ENCODE measurements at regions not wholly inside any gene's neighbourhood (a gene's known extent, or its start where the extent isn't known, plus 50 kb on each side); places are given as distances from the start of the nearest gene placed in this dataset.

DNA sequence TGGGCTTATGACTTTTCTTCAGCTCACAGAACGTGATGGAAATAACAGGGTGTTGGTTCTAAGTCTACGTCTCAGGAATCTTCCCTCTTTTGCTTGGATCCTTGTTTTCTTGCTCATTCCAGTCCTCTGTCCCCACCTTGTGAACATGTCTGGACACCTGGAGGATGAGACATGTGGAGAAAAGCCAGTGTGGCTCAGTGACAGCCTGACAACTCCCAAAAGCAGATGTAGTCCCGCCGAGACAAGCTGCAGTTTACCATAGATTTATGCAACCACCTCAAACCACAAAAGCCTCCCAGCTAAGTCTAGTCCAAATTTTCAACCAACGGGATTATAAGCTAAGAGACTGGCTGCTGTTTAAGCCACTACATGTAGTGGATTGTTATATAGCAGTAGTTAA, 476.1 kb downstream of the SH2D4B start:
- TF ChIP-seq CTCF (IDR thresholded peaks at IDR 0.05) (no peak), POLR2A (IDR thresholded peaks at IDR 0.05) (no peak)
